Adrenal gland (tissue), 9 donors: ENCODE measurements at regions not wholly inside any gene's neighbourhood (a gene's known extent, or its start where the extent isn't known, plus 50 kb on each side); places are given as distances from the start of the nearest gene placed in this dataset.

Source experiments
- DNase-seq, 7 donors: peaks; one replicate each; pipeline ENCODE4 v3.0.0-alpha.2; 2019 to 2020
- H3K27ac ChIP-seq, 5 donors: fragments of 200-600 bp; sonication (generic) in 4 of 5; 1 replicate in 3 of 5; 2 replicates in 2 of 5; pipeline versions ENCODE4 v1.5.1 to v1.8.0; 2016 to 2020; ENCODE audit warnings: mild to moderate bottlenecking in 1 of 5
- H3K27me3 ChIP-seq: fragments of 200-600 bp; 2 replicates; pipeline ENCODE4 v1.8.0; 2021
- H3K36me3 ChIP-seq, 2 donors: fragments of 200-600 bp; replicated peaks in 1 of 2; 1 replicate in 1 of 2; 2 replicates in 1 of 2; pipeline versions ENCODE4 v1.5.1 to v1.8.0; 2018 to 2022
- H3K4me1 ChIP-seq, 2 donors: fragments of 200-600 bp; replicated peaks in 1 of 2; 1 replicate in 1 of 2; 2 replicates in 1 of 2; pipeline versions ENCODE4 v1.5.1 to v1.8.0; 2018 to 2021
- H3K4me3 ChIP-seq, 4 donors: fragments of 200-600 bp; sonication (generic) in 3 of 4; one replicate each; pipeline ENCODE4 v1.5.1; 2016 to 2018
- H3K9me3 ChIP-seq, 3 donors: fragments of 200-600 bp; sonication (generic) in 1 of 3; replicated peaks in 1 of 3; 1 replicate in 2 of 3; 2 replicates in 1 of 3; pipeline versions ENCODE4 v1.5.1 to v1.8.0; 2016 to 2021
- POLR2A ChIP-seq, 2 donors: fragments of 450-650 bp; IDR thresholded peaks; one replicate each; pipeline ENCODE4 v1.6.1; 2017; ENCODE audit warnings: antibody characterized with exemption in 2 of 2, mild to moderate bottlenecking in 2 of 2, moderate library complexity in 1 of 2
- WGBS, 4 donors: extraction: QIAGEN DNeasy Blood & Tissue Kit in 2 of 4; methylation state at CpG; one replicate each; pipeline versions ENCODE4 v1.1.5 to v1.1.7; 2013 to 2017; 5-methylcytosine and 5-hydroxymethylcytosine counted together
- intact Hi-C, 2 donors: fragments of 100-400 bp; cut with DNase I; formaldehyde crosslinking; loops; one replicate each; pipeline versions ENCODE4 v1.14.1 to v1.15.0; 2022 to 2023
- TF ChIP-seq, protein P1 (sequence below), 6 experiments: fragments of 450-650 bp in 4 of 6; fragments of 200-600 bp in 2 of 6; sonication (generic) in 1 of 6; IDR thresholded peaks; 1 replicate in 5 of 6; 2 replicates in 1 of 6; pipeline versions ENCODE4 v1.5.1 to v1.8.0; 2016 to 2021; ENCODE audit warnings: antibody characterized with exemption in 6 of 6, mild to moderate bottlenecking in 2 of 6, moderate library complexity in 1 of 6
- donor health status: healthy with polysubstance abuse.
- donor health status: Bipolar disorder and iron deficiency.
- donor health status: DM: yes; HTN: yes; CAD: no.
- donor health status: DM: no; HTN: no; CAD: no.
- donor health status: DM: no; HTN: no; CAD: no.

DNA sequence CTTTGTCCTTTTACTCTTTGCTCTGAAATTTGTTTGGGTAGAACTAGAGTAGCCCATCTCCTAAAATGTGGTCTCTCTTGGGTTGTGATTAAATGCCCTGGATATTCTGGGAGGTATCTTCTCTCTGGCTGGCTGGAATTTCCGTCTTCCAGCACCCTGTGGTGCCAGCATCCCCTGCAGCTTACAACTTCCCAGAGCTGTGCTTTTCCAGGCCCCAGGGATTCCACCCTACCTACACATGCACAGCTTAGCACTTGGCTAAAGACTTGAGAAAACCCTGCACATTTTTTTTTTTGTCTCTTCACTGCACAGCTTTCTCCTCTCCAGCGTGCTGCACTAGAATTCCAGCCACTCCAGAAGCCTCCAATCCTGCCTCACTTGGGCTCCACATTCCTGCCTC lies 334.7 kb downstream of the IRS2 start:
- intact Hi-C loops = no loop called here
- no peak for TF ChIP-seq POLR2A (IDR thresholded peaks at IDR 0.05)
- TF ChIP-seq, protein P1, sequence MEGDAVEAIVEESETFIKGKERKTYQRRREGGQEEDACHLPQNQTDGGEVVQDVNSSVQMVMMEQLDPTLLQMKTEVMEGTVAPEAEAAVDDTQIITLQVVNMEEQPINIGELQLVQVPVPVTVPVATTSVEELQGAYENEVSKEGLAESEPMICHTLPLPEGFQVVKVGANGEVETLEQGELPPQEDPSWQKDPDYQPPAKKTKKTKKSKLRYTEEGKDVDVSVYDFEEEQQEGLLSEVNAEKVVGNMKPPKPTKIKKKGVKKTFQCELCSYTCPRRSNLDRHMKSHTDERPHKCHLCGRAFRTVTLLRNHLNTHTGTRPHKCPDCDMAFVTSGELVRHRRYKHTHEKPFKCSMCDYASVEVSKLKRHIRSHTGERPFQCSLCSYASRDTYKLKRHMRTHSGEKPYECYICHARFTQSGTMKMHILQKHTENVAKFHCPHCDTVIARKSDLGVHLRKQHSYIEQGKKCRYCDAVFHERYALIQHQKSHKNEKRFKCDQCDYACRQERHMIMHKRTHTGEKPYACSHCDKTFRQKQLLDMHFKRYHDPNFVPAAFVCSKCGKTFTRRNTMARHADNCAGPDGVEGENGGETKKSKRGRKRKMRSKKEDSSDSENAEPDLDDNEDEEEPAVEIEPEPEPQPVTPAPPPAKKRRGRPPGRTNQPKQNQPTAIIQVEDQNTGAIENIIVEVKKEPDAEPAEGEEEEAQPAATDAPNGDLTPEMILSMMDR (IDR thresholded peaks at IDR 0.05) = no peak

DNA sequence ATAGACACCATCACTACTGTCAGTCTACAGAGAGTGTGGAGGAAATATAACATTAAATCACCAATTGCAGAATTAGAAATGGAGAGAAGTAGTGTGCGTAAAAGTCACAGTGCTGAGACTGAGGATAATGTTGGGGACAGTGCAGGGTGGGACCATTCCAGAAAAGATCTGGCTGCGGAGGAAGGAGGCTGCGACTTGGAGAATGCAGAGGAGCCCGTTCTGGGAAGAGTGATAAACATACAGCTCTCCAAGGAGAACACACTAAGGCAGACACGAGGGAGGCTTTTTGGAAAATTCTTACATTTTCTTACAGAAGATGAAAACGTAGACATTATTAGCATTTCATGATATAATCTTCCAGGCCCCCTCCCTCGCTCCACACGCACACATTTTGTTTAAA lies 337.8 kb downstream of the IRS2 start:
- WGBS, 4 donors = 92 to 95% (median 94%) methylated on average over 8 of the region's 8 CpGs
- no peaks in the 10 kb centered on the region for H3K9me3 ChIP-seq
- H3K4me3 ChIP-seq = no peak overlapping the region
- TF ChIP-seq POLR2A (IDR thresholded peaks at IDR 0.05) = no peak
- TF ChIP-seq, protein P1 (IDR thresholded peaks at IDR 0.05) = no peak
- intact Hi-C loops = no loop called here
- no peaks in the 10 kb centered on the region for H3K4me1 ChIP-seq
- H3K27me3 ChIP-seq = no peaks in the 10 kb centered on the region
- no peak for DNase-seq
- no peaks in the 10 kb centered on the region for H3K36me3 ChIP-seq
- H3K27ac ChIP-seq = no peak overlapping the region

More for the DNA sequence above, 334.7 kb downstream of the IRS2 start:
- Histone ChIP-seq H3K27ac (no peak overlapping the region), H3K4me3 (no peak overlapping the region), H3K27me3 (no peaks in the 10 kb centered on the region), H3K4me1 (no peaks in the 10 kb centered on the region), H3K9me3 (no peaks in the 10 kb centered on the region), H3K36me3 (no peaks in the 10 kb centered on the region)
- 84 to 96% (median 86%) methylated on average over 2 of the region's 2 CpGs for WGBS, 4 donors
- DNase-seq = no peak

DNA sequence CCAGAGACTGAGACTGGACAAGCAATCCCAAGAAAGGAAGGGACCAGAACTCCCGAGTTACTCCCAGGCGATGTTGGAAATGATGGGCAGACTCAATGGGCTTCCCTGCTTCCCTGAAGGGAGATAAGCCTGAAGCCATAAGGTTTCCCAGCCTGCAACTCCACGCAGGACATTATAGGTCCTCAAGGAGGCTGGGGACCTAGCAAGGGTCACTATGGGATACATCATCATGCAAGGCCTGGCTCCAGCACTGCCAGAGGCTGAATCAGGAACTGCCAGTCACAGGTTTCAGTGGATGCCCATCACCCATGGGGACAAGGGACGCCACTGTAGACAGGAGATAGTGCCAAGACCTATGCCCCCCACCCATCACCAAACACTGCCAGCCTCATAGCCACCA lies 338.7 kb downstream of the IRS2 start:
- no peak for TF ChIP-seq POLR2A (IDR thresholded peaks at IDR 0.05)
- TF ChIP-seq, protein P1 (IDR thresholded peaks at IDR 0.05) = no peak
- 80 to 94% (median 89%) methylated on average over 3 to 4 of the region's 4 CpGs for WGBS, 4 donors
- DNase-seq = no peak
- intact Hi-C loops = no loop called here
- H3K36me3 ChIP-seq = no peaks in the 10 kb centered on the region
- H3K4me3 ChIP-seq = no peak overlapping the region
- H3K9me3 ChIP-seq = no peaks in the 10 kb centered on the region
- no peak overlapping the region for H3K27ac ChIP-seq
- H3K4me1 ChIP-seq = no peaks in the 10 kb centered on the region
- no peaks in the 10 kb centered on the region for H3K27me3 ChIP-seq

DNA sequence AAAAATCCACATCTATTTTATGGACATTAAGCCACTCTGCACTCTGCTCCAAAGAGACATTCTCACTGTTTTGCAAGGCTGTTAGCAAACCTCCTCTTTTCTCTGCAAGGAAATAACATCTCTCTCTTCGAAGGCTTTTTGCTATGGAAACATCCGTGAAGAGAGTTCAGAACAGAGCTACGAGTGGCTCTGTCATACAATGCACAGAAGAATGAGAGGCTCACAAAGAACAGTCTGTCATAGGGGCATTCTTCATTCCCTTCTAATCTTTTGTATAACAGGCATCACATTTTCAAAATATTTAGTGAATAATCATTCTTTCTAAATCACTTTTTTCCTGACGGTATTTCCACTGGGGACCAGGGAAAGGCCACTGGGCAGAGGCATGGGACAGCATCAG lies 346.1 kb downstream of the IRS2 start:
- WGBS, 4 donors = 71 to 89% (median 76%) methylated on average over 4 of the region's 4 CpGs
- no peak for TF ChIP-seq POLR2A (IDR thresholded peaks at IDR 0.05)
- TF ChIP-seq, protein P1 (IDR thresholded peaks at IDR 0.05) = no peak
- Histone ChIP-seq H3K27ac (no peak overlapping the region), H3K4me1 (no peaks in the 10 kb centered on the region), H3K36me3 (no peaks in the 10 kb centered on the region), H3K4me3 (no peak overlapping the region), H3K27me3 (no peaks in the 10 kb centered on the region), H3K9me3 (no peaks in the 10 kb centered on the region)
- intact Hi-C loops = no loop called here
- no peak for DNase-seq
